M059J (cell line): ENCODE measurements at regions not wholly inside any gene's neighbourhood (a gene's known extent, or its start where the extent isn't known, plus 50 kb on each side); places are given as distances from the start of the nearest gene placed in this dataset.
"Not testable (repeated sequence)": the region's sequence is repeated elsewhere in the genome, so short reads cannot be mapped to it uniquely, and the experiment has no call there.

Experiments used
- DNase-seq: peaks from one replicate; pipeline ENCODE4 v3.0.0-alpha.2; 2012; ENCODE audit warnings: low read depth

DNA sequence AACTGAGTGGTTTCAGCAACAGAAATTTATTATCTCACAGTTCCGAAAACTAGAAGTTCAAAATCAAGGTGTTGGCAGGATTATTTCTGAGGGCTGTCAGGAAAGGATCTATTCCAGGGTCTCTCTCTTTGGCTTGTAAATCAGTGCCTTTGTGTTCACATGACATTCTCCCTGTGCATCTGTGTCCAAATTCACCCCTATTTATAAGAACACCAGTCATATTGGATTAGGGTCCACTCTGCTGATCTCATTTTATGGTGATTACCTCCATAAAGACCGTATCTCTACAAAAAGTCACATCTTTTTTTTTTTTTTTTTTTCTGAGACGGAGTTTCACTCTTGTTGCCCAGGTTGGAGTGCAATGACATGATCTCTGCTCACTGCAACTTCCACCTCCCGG, 68.6 kb upstream of the MARCKS start:
- no peak for DNase-seq

GRCh38 chr6:113791225-113791624, 65.9 kb upstream of the MARCKS start:
- not testable (repeated sequence) for DNase-seq

GRCh38 chr6:113795371-113795770, 61.8 kb upstream of the MARCKS start:
- not testable (repeated sequence) for DNase-seq

DNA sequence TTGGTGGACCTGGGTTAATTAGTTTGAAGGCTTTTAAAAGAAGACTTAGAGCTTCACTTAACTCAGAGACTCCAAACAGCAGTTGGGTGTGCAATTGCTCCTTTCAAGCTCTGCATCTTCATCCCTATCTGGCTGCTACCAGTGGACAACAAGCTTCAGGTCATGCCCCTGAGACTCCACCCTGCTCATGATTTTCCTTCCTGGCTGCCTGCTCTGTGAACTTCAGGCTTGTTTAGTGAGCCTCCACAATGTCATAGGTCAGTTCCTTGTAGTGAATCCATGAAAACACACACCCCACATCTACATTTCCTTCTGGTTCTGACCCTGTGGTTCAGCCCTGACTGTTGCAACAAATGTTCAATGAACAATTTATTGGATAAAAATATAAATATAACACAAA, 61.1 kb upstream of the MARCKS start:
- DNase-seq = no peak

DNA sequence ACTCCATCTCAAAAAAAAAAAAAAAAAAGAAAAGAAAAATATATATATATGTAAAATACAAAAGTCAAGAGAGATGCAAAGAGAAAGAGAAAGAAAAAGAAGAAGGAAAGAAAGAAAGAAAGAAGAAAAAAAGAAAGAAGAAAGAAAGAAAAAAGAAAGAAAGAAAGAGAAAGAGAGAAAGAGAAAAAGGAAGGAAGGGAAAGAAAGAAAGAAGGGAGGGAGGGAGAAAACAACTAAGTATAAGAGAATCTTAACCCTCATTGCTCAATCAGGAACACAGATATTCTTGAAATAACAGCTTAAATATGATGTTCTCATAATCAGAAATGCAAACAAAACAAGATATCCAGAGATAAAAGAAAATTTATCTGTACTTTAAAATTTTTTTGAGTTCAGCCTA, 54.4 kb upstream of the MARCKS start:
- DNase-seq = no peak

DNA sequence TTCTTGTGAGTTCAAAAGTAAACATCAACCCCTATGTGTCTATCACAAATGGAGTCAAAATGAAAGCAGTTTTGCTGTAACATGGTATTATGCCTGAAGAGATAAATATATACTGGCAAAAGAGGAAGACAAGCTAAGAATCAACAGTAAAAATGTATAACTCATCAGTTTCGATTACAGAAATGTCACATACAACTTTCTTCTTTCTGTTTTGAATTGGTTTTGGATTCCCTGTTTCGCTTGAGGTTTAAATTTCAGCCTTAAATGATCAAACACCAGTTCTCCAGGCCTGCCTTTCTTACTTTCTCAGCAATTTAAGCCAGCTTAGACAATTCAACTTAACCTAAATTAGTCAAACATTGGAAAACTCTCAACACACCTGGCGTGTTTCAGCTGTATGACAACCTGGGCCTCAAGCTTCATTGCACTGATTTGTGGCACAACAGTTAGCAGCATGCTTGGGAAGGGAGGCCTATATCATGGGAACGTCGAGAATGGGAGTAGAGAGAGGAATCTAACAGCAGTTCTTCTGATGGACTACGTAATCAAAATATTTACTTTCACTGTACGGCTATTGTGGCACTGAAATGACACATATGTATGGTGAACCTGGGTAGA, 51.9 kb upstream of the MARCKS start:
- peak; percentile 56 for DNase-seq

- peak; percentile 50 for DNase-seq
These were observed 51.2 kb upstream of the MARCKS start for GRCh38 chr6:113805811-113806495.
